T-cell (primary cell): ENCODE measurements at regions not wholly inside any gene's neighbourhood (a gene's known extent, or its start where the extent isn't known, plus 50 kb on each side); places are given as distances from the start of the nearest gene placed in this dataset.
"Not testable (repeated sequence)": the region's sequence is repeated elsewhere in the genome, so short reads cannot be mapped to it uniquely, and the experiment has no call there.

Experiments
- ATAC-seq, 4 experiments: fragments of 200-7000 bp in 3 of 4; fragments of 150-1000 bp in 1 of 4; cut with Tn5 transposase; replicated peaks in 1 of 4; 1 replicate in 3 of 4; 2 replicates in 1 of 4; pipeline ENCODE4 v1.10.0; 2021; ENCODE audit warnings: moderate library complexity in 3 of 4, mild to moderate bottlenecking in 2 of 4, moderate number of reproducible peaks in 1 of 4
- CTCF ChIA-PET, 2 donors: fragments of 300-600 bp; sonication (Branson Sonifier 250); formaldehyde crosslinking; loops; one replicate each; lab custom pipeline; 2022; ENCODE audit warnings: antibody characterized with exemption in 2 of 2; lab: Charles Lee
- POLR2A ChIA-PET, 2 donors: fragments of 300-600 bp; sonication (Branson Sonifier 250); formaldehyde crosslinking; loops; one replicate each; lab custom pipeline; 2022; ENCODE audit warnings: antibody characterized with exemption in 2 of 2; lab: Charles Lee
- DNase-seq, 35 experiments: peaks; one replicate each; pipeline versions ENCODE4 v3.0.0 to v3.0.0-alpha.2; 2013 to 2023
- H3K27ac ChIP-seq: one replicate; pipeline ENCODE4 v1.5.1; 2013; ENCODE audit warnings: low read length
- H3K27me3 ChIP-seq, 2 experiments: replicated peaks in 1 of 2; 1 replicate in 1 of 2; 2 replicates in 1 of 2; pipeline versions ENCODE4 v1.6.1 to v1.7.0; 2013; ENCODE audit warnings: low read length in 1 of 2, mixed read lengths in 1 of 2; ENCODE audit not compliant: control insufficient read depth in 2 of 2, insufficient read depth in 2 of 2; ENCODE audit errors: extremely low read depth in 1 of 2
- H3K36me3 ChIP-seq, 2 donors: 1 replicate in 1 of 2; 2 replicates in 1 of 2; pipeline versions ENCODE4 v1.6.1 to v1.7.0; 2013; ENCODE audit warnings: low read length in 1 of 2; ENCODE audit not compliant: control insufficient read depth in 2 of 2, insufficient read depth in 1 of 2; ENCODE audit errors: extremely low read depth in 1 of 2
- H3K4me1 ChIP-seq, 2 experiments: 1 replicate in 1 of 2; 2 replicates in 1 of 2; pipeline versions ENCODE4 v1.6.1 to v1.7.0; 2013; ENCODE audit warnings: low read length in 2 of 2, mixed read lengths in 1 of 2; ENCODE audit not compliant: insufficient read depth in 2 of 2, control insufficient read depth in 1 of 2; ENCODE audit errors: extremely low read depth in 1 of 2
- H3K4me3 ChIP-seq, 2 donors: 1 replicate in 1 of 2; 2 replicates in 1 of 2; pipeline versions ENCODE4 v1.5.1 to v1.7.0; 2013; ENCODE audit warnings: mild to moderate bottlenecking in 2 of 2, low read length in 1 of 2, moderate library complexity in 1 of 2; ENCODE audit not compliant: control insufficient read depth in 1 of 2; ENCODE audit errors: extremely low read depth in 1 of 2
- H3K9me3 ChIP-seq: 2 replicates; pipeline ENCODE4 v1.7.0; 2013
- H3K27ac Mint-ChIP-seq, 2 donors: one replicate each; pipeline ENCODE4 v1.8.0; 2020 to 2021; ENCODE audit warnings: mild to moderate bottlenecking in 2 of 2, mixed read lengths in 2 of 2
- H3K27me3 Mint-ChIP-seq, 2 donors: one replicate each; pipeline ENCODE4 v1.8.0; 2021 to 2022; ENCODE audit warnings: mixed read lengths in 2 of 2
- H3K36me3 Mint-ChIP-seq: one replicate; pipeline ENCODE4 v1.8.0; 2021; ENCODE audit warnings: mixed read lengths
- H3K4me1 Mint-ChIP-seq, 3 donors: one replicate each; pipeline ENCODE4 v1.8.0; 2020 to 2022; ENCODE audit warnings: mixed read lengths in 3 of 3, mild to moderate bottlenecking in 1 of 3
- H3K4me3 Mint-ChIP-seq, 3 donors: one replicate each; pipeline ENCODE4 v1.8.0; 2020 to 2022; ENCODE audit warnings: mild to moderate bottlenecking in 3 of 3, mixed read lengths in 3 of 3, moderate library complexity in 3 of 3
- H3K9me3 Mint-ChIP-seq, 3 donors: one replicate each; pipeline ENCODE4 v1.8.0; 2020 to 2022; ENCODE audit warnings: mixed read lengths in 3 of 3
- WGBS: methylation state at CpG from one replicate; pipeline ENCODE4 v1.1.5; 2013; ENCODE audit warnings: missing lambda C conversion rate; ENCODE audit not compliant: insufficient coverage; 5-methylcytosine and 5-hydroxymethylcytosine counted together

DNA sequence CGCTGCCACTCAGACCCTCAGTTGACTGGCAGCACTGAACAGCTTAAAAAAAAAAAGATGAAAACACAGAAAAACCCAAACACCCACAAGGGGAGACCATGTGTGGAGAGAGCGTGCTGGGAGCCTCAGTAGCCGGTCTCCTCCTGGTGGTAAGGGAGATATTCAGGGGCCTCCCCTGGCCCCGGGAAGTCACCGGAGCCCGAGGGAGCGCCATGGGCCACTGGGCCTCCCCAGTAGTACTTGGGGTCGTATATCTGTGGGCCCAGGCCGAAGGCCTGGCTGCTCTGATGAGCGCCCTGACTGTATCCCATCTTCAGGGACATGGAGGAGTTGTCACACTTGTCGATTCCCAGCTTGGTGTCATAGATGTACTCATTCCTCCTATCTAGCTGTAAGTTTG, 145.7 kb upstream of the TEKT4 start:
- 100% methylated on average over 1 of the region's 11 CpGs for WGBS
- CTCF ChIA-PET: no interaction called here

DNA sequence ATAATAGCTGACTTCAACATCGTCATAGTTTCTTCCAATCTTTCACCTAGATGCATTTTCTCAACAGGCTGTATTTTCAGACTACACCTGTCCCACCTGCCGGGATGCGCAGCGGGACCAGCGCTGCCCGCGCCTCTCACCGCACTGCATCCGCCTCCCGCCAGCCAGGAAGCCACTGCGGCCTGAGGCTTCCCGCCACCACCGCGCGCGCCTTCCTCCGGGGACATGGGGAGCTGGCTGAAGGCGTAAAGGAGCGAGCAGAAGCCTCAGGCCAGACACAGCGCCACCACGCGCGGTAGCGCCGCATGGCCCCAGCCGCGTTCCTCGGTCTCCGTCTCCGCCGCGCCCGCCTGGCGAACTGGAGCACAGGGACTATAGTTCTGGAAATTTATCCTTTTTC, 135.7 kb upstream of the TEKT4 start:
- H3K27ac ChIP-seq, CTCF ChIA-PET, H3K27ac Mint-ChIP-seq, H3K36me3 ChIP-seq, H3K9me3 Mint-ChIP-seq, H3K27me3 ChIP-seq, DNase-seq, H3K4me3 Mint-ChIP-seq, H3K4me1 Mint-ChIP-seq, ATAC-seq, H3K4me1 ChIP-seq, POLR2A ChIA-PET, H3K4me3 ChIP-seq, H3K9me3 ChIP-seq, H3K36me3 Mint-ChIP-seq: not testable (repeated sequence)
- peaks cover 13% of the 10 kb centered on the region in 2 donors for H3K27me3 Mint-ChIP-seq
- WGBS: 10% methylated on average over 13 of the region's 34 CpGs

More for the DNA sequence above, 145.7 kb upstream of the TEKT4 start:
- Mint-ChIP-seq H3K4me3 (no peak overlapping the region), H3K4me1 (no peaks in the 10 kb centered on the region), H3K27ac (no peak overlapping the region), H3K9me3 (peaks cover 0 to 4% (median 0%) of the 10 kb centered on the region in 3 donors), H3K36me3 (no peaks in the 10 kb centered on the region), H3K27me3 (peaks cover 0 to 7% of the 10 kb centered on the region in 2 donors)
- Histone ChIP-seq H3K4me1 (no peaks in the 10 kb centered on the region), H3K27ac (no peak overlapping the region), H3K36me3 (no peaks in the 10 kb centered on the region), H3K4me3 (no peak overlapping the region), H3K27me3 (no peaks in the 10 kb centered on the region), H3K9me3 (no peaks in the 10 kb centered on the region)
- POLR2A ChIA-PET: no interaction called here
- ATAC-seq (no peak), DNase-seq (no peak)

DNA sequence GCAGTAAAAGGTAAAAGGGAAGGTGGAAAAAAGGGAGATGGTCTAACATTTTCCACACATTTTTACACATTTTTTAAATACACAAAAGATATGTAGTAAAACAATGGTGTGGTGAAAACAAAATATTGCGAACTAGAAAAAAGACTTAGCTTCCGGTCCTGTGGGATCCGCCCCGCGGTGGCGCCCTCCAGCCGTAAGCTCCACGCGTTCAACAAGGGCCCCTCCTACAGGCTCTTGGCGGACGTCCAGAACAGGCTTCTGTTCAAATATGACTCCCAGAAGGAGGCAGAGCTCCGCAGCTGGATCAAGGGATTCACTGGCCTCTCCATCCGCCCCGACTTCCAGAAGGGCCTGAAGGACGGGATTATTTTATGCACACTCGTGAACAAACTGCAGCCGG, 134.1 kb upstream of the TEKT4 start:
- H3K9me3 ChIP-seq, H3K27ac ChIP-seq, DNase-seq, H3K4me1 Mint-ChIP-seq, H3K36me3 Mint-ChIP-seq, H3K4me3 ChIP-seq, H3K36me3 ChIP-seq, H3K9me3 Mint-ChIP-seq, H3K4me1 ChIP-seq, POLR2A ChIA-PET, ATAC-seq, H3K27ac Mint-ChIP-seq, H3K27me3 ChIP-seq, CTCF ChIA-PET, H3K4me3 Mint-ChIP-seq: not testable (repeated sequence)
- H3K27me3 Mint-ChIP-seq: peaks cover 13 to 17% of the 10 kb centered on the region in 2 donors
- WGBS: no CpG with 5 or more reads among the region's 17 CpGs

DNA sequence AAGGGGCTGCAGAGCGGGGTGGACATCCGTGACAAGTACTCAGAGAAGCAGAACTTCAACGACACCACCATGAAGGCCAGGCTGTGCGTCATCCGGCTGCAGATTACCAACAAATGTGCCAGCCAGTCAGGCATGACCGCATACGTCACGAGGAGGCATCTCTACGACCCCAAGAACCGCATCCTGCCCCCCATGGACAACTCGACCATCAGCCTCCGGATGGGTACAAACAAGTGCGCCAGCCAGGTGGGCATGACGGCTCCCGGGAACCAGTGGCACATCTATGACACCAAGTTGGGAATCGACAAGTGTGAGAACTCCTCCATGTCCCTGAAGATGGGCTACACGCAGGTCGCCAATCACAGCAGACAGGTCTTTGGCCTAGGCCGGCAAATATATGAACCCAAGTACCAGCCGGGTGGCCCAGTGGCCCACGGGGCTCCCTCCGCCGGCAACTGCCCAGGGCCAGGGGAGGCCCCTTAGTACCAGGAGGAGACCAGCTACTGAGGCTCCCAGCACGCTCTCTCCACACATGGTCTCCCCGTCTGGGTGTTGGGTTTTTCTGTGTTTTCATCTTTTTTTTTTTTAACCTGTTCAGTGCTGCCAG, 133.4 kb upstream of the TEKT4 start:
- DNase-seq, H3K9me3 Mint-ChIP-seq, H3K4me1 Mint-ChIP-seq, H3K36me3 Mint-ChIP-seq, H3K4me3 ChIP-seq, CTCF ChIA-PET, ATAC-seq, H3K4me1 ChIP-seq, H3K4me3 Mint-ChIP-seq, H3K36me3 ChIP-seq, H3K27ac ChIP-seq, H3K9me3 ChIP-seq, H3K27me3 ChIP-seq, H3K27ac Mint-ChIP-seq, POLR2A ChIA-PET: not testable (repeated sequence)
- WGBS: 93% methylated on average over 19 of the region's 25 CpGs
- peaks cover 13 to 17% of the 10 kb centered on the region in 2 donors for H3K27me3 Mint-ChIP-seq

DNA sequence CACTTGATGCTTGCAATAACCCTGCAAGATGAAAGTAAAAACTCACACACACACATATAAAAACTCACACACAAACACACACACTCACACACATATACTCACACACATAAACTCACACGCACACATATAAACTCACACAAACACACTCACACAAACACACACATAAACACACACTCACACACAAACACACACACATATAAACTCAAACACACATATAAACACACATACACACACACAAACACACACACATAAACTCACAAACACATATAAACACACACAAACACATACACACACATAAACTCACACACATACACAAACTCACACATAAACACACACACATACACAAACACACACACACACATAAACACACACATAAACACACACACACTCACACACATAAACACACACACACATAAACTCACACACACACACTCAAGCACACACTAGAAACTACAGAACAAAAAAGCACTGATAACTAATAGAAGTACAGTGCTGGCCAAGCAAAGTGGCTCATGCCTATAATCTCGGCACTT, 117.7 kb upstream of the TEKT4 start:
- 96% methylated on average over 1 of the region's 2 CpGs for WGBS

DNA sequence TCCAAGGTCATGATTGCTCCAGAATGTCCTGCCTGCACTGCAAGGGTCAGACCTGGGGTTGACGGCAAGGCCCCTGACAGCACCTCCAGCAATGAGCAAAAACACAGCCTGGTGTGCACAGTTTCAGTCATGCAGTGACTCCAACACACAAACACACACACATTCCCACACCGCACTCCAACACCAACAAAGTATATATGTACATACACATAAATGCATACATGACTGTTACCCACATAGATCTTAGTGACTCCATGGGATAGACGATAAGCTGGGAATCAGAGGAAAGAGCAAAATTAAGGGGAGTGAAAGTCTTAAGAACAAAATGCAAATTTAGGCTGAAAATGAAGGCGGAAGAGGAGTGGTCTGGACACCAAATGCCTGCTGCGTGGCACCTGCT, 112.7 kb upstream of the TEKT4 start:
- H3K4me1 ChIP-seq: no peaks in the 10 kb centered on the region
- ChIA-PET POLR2A (no interaction called here), CTCF (no interaction called here)
- H3K27ac Mint-ChIP-seq: no peak overlapping the region
- peaks cover 0 to 3% of the 10 kb centered on the region in 2 experiments for H3K27me3 ChIP-seq
- peaks cover 0 to 1% (median 0%) of the 10 kb centered on the region in 3 donors for H3K4me1 Mint-ChIP-seq
- ATAC-seq (no peak), DNase-seq (no peak)
- no peak overlapping the region for H3K4me3 ChIP-seq
- peaks cover 0 to 8% (median 2%) of the 10 kb centered on the region in 3 donors for H3K9me3 Mint-ChIP-seq
- no peak overlapping the region for H3K27ac ChIP-seq
- H3K4me3 Mint-ChIP-seq: no peak overlapping the region
- H3K36me3 Mint-ChIP-seq: no peaks in the 10 kb centered on the region
- no peaks in the 10 kb centered on the region for H3K9me3 ChIP-seq
- H3K27me3 Mint-ChIP-seq: no peaks in the 10 kb centered on the region
- WGBS: 100% methylated on average over 2 of the region's 5 CpGs
- no peaks in the 10 kb centered on the region for H3K36me3 ChIP-seq

More for the DNA sequence above, 117.7 kb upstream of the TEKT4 start:
- ATAC-seq (no peak), DNase-seq (no peak)
- Histone ChIP-seq H3K27ac (no peak overlapping the region), H3K36me3 (no peaks in the 10 kb centered on the region), H3K27me3 (no peaks in the 10 kb centered on the region), H3K9me3 (no peaks in the 10 kb centered on the region), H3K4me1 (no peaks in the 10 kb centered on the region), H3K4me3 (no peak overlapping the region)
- H3K27ac Mint-ChIP-seq: no peak overlapping the region
- H3K4me1 Mint-ChIP-seq: no peaks in the 10 kb centered on the region
- no peaks in the 10 kb centered on the region for H3K36me3 Mint-ChIP-seq
- peaks cover 4 to 8% of the 10 kb centered on the region in 2 donors for H3K27me3 Mint-ChIP-seq
- H3K9me3 Mint-ChIP-seq: peaks cover 0 to 6% (median 2%) of the 10 kb centered on the region in 3 donors
- POLR2A ChIA-PET: no interaction called here
- CTCF ChIA-PET: no interaction called here
- no peak overlapping the region for H3K4me3 Mint-ChIP-seq
